ENCODE measurements at regions not wholly inside any gene's neighbourhood (a gene's known extent, or its start where the extent isn't known, plus 50 kb on each side); places are given as distances from the start of the nearest gene placed in this dataset.

- TF ChIP-seq SUZ12 (IDR thresholded peaks at IDR 0.05; ENCODE audit: extremely low read depth, insufficient read depth, insufficient read length) (no peak), ZNF274 (IDR thresholded peaks at IDR 0.05; ENCODE audit: low read depth, low read length) (no peak)
Measured at GRCh38 chr2:121038031-121038430, 247.0 kb downstream of the TFCP2L1 start.
